B cell (primary cell): ENCODE measurements at regions not wholly inside any gene's neighbourhood (a gene's known extent, or its start where the extent isn't known, plus 50 kb on each side); places are given as distances from the start of the nearest gene placed in this dataset.

Source experiments
- ATAC-seq: fragments of 200-7000 bp; cut with Tn5 transposase; one replicate; pipeline ENCODE4 v1.10.0; 2021; ENCODE audit warnings: low read depth, mild to moderate bottlenecking, moderate number of reproducible peaks, moderate library complexity
- CTCF ChIA-PET: fragments of 350-600 bp; sonication (Branson Sonifier 250); formaldehyde crosslinking; loops from one replicate; lab custom pipeline; 2021; ENCODE audit warnings: antibody characterized with exemption, inconsistent platforms; lab: Charles Lee
- POLR2A ChIA-PET: fragments of 350-600 bp; sonication (Branson Sonifier 250); formaldehyde crosslinking; loops from one replicate; lab custom pipeline; 2021; ENCODE audit warnings: antibody characterized with exemption; lab: Charles Lee
- DNase-seq: peaks from one replicate; pipeline ENCODE4 v3.0.0; 2013
- H2AFZ ChIP-seq: 2 replicates; pipeline ENCODE4 v1.6.1; 2012; ENCODE audit warnings: mild to moderate bottlenecking, low read depth, low read length; ENCODE audit not compliant: insufficient read depth, poor library complexity, severe bottlenecking
- H3K27ac ChIP-seq, 2 donors: 1 replicate in 1 of 2; 2 replicates in 1 of 2; pipeline ENCODE4 v1.5.1; 2012 to 2013; ENCODE audit warnings: low read length in 2 of 2, mild to moderate bottlenecking in 2 of 2, moderate library complexity in 1 of 2
- H3K27me3 ChIP-seq, 4 experiments: fragments of 200-600 bp in 1 of 4; sonication (generic) in 1 of 4; replicated peaks in 1 of 4; 1 replicate in 2 of 4; 2 replicates in 2 of 4; pipeline versions ENCODE4 v1.6.1 to v1.7.0; 2013 to 2016; ENCODE audit warnings: low read length in 3 of 4, mild to moderate bottlenecking in 2 of 4, mixed read lengths in 1 of 4, moderate library complexity in 1 of 4; ENCODE audit not compliant: insufficient read depth in 4 of 4, control insufficient read depth in 3 of 4; ENCODE audit errors: control extremely low read depth in 1 of 4
- H3K36me3 ChIP-seq, 2 experiments: replicated peaks in 1 of 2; 1 replicate in 1 of 2; 2 replicates in 1 of 2; pipeline versions ENCODE4 v1.6.1 to v1.7.1; 2013; ENCODE audit warnings: low read length in 1 of 2; ENCODE audit not compliant: insufficient read depth in 2 of 2, control insufficient read depth in 1 of 2; ENCODE audit errors: control extremely low read depth in 1 of 2, extremely low read depth in 1 of 2
- H3K4me1 ChIP-seq, 2 donors: fragments of 200-600 bp in 1 of 2; sonication (generic) in 1 of 2; 1 replicate in 1 of 2; 2 replicates in 1 of 2; pipeline versions ENCODE4 v1.5.1 to v1.6.1; 2013 to 2017; ENCODE audit warnings: low read length in 2 of 2; ENCODE audit not compliant: control insufficient read depth in 2 of 2, insufficient read depth in 2 of 2
- H3K4me2 ChIP-seq: replicated peaks from 2 replicates; pipeline ENCODE3; 2012; ENCODE audit warnings: mild to moderate bottlenecking, low read depth, low read length; ENCODE audit not compliant: poor library complexity, severe bottlenecking
- H3K4me3 ChIP-seq, 5 experiments: fragments of 200-600 bp in 1 of 5; sonication (generic) in 1 of 5; 1 replicate in 3 of 5; 2 replicates in 2 of 5; pipeline versions ENCODE4 v1.5.1 to v1.7.0; 2011 to 2016; ENCODE audit warnings: low read length in 4 of 5, mild to moderate bottlenecking in 4 of 5, low read depth in 2 of 5, control low read depth in 1 of 5, moderate library complexity in 1 of 5; ENCODE audit not compliant: insufficient read depth in 1 of 5; ENCODE audit errors: control extremely low read depth in 1 of 5, extremely low read depth in 1 of 5
- H3K79me2 ChIP-seq: fragments of 200-600 bp; sonication (generic); one replicate; pipeline ENCODE4 v1.6.0; 2016; ENCODE audit warnings: low read length; ENCODE audit not compliant: control insufficient read depth, insufficient read depth
- H3K9ac ChIP-seq: fragments of 200-600 bp; sonication (generic); 2 replicates; pipeline ENCODE4 v1.6.1; 2017; ENCODE audit warnings: mild to moderate bottlenecking, low read length, moderate library complexity
- H3K9me3 ChIP-seq, 3 donors: one replicate each; pipeline versions ENCODE4 v1.6.1 to v1.7.1; 2013; ENCODE audit warnings: low read length in 2 of 3; ENCODE audit not compliant: control insufficient read depth in 2 of 3, insufficient read depth in 1 of 3; ENCODE audit errors: control extremely low read depth in 1 of 3
- H4K20me1 ChIP-seq: 2 replicates; pipeline ENCODE4 v1.6.0; 2012; ENCODE audit warnings: mild to moderate bottlenecking, low read length; ENCODE audit not compliant: insufficient read depth, control insufficient read depth, poor library complexity, severe bottlenecking
- H3K27ac Mint-ChIP-seq: one replicate; pipeline ENCODE4 v1.8.0; 2021; ENCODE audit warnings: mixed read lengths
- H3K27me3 Mint-ChIP-seq: one replicate; pipeline ENCODE4 v1.8.0; 2021; ENCODE audit warnings: mixed read lengths
- H3K4me1 Mint-ChIP-seq: one replicate; pipeline ENCODE4 v1.8.0; 2021; ENCODE audit warnings: mixed read lengths
- H3K4me3 Mint-ChIP-seq: one replicate; pipeline ENCODE4 v1.8.0; 2021; ENCODE audit warnings: mixed read lengths
- H3K9me3 Mint-ChIP-seq: one replicate; pipeline ENCODE4 v1.8.0; 2022; ENCODE audit warnings: mixed read lengths; ENCODE audit not compliant: insufficient read depth
- EZH2 ChIP-seq: IDR thresholded peaks from 2 replicates; pipeline ENCODE4 v1.6.1; 2012; ENCODE audit warnings: borderline replicate concordance, low read depth, mild to moderate bottlenecking, moderate library complexity, low read length; ENCODE audit not compliant: insufficient read depth, poor library complexity, severe bottlenecking
- WGBS: methylation state at CpG from one replicate; pipeline ENCODE4 v1.1.5; 2013; ENCODE audit warnings: missing lambda C conversion rate; ENCODE audit not compliant: insufficient coverage; 5-methylcytosine and 5-hydroxymethylcytosine counted together
- intact Hi-C: fragments of 100-400 bp; cut with micrococcal nuclease; formaldehyde crosslinking; loops from one replicate; pipeline ENCODE4 v1.10.0; 2022
- TF ChIP-seq, protein P1 (sequence below): fragments of 200-600 bp; IDR thresholded peaks from one replicate; pipeline ENCODE4 v1.8.0; 2022; ENCODE audit warnings: antibody characterized with exemption, mild to moderate bottlenecking

DNA sequence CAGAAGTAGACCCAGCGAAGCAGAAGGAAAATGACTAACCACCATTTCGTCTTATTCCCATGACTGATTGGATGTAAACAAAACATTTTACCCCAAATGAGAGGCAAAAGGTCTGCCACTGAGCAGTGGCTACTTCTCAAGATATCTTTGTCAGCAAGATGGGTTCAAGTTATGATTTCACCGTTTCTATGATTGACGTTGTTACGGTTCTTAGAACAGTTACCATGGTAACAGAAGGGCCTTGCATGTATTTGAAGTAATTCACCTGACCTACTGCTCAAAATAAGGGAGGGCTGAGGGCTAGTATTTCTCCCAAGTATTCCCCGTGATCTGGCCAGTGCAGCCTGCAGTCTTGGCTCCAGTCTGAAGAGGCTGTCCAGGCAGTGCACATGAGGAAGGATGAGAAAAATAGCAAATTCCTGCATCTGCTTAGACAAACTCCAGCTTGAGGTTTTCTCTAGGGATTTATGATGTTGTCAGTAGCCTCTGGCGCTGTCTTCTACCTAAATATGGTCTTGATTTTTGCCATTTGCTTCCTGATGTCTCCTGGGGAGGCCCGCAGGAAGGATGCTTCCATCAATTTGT lies 372.7 kb downstream of the TMEM38B start:
- intact Hi-C loops = no loop called here
- no peak overlapping the region for H3K27ac ChIP-seq
- no peaks in the 10 kb centered on the region for H3K27me3 ChIP-seq
- H4K20me1 ChIP-seq = no peaks in the 10 kb centered on the region
- POLR2A ChIA-PET = no interaction called here
- ATAC-seq = no peak
- no peak overlapping the region for H3K9ac ChIP-seq
- no peak overlapping the region for H2AFZ ChIP-seq
- H3K27me3 Mint-ChIP-seq = no peaks in the 10 kb centered on the region
- H3K9me3 ChIP-seq = peaks cover 0 to 2% (median 0%) of the 10 kb centered on the region in 3 donors
- DNase-seq = no peak
- CTCF ChIA-PET = no interaction called here
- 78% methylated on average over 6 of the region's 8 CpGs for WGBS
- no peaks in the 10 kb centered on the region for H3K4me1 Mint-ChIP-seq
- H3K4me3 ChIP-seq = no peak overlapping the region
- H3K79me2 ChIP-seq = no peaks in the 10 kb centered on the region
- H3K4me3 Mint-ChIP-seq = no peak overlapping the region
- no peak overlapping the region for H3K4me2 ChIP-seq
- TF ChIP-seq, protein P1, sequence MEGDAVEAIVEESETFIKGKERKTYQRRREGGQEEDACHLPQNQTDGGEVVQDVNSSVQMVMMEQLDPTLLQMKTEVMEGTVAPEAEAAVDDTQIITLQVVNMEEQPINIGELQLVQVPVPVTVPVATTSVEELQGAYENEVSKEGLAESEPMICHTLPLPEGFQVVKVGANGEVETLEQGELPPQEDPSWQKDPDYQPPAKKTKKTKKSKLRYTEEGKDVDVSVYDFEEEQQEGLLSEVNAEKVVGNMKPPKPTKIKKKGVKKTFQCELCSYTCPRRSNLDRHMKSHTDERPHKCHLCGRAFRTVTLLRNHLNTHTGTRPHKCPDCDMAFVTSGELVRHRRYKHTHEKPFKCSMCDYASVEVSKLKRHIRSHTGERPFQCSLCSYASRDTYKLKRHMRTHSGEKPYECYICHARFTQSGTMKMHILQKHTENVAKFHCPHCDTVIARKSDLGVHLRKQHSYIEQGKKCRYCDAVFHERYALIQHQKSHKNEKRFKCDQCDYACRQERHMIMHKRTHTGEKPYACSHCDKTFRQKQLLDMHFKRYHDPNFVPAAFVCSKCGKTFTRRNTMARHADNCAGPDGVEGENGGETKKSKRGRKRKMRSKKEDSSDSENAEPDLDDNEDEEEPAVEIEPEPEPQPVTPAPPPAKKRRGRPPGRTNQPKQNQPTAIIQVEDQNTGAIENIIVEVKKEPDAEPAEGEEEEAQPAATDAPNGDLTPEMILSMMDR = no peak
- TF ChIP-seq EZH2 = no peak
- no peaks in the 10 kb centered on the region for H3K9me3 Mint-ChIP-seq
- no peaks in the 10 kb centered on the region for H3K4me1 ChIP-seq
- H3K36me3 ChIP-seq = no peaks in the 10 kb centered on the region
- no peak overlapping the region for H3K27ac Mint-ChIP-seq

DNA sequence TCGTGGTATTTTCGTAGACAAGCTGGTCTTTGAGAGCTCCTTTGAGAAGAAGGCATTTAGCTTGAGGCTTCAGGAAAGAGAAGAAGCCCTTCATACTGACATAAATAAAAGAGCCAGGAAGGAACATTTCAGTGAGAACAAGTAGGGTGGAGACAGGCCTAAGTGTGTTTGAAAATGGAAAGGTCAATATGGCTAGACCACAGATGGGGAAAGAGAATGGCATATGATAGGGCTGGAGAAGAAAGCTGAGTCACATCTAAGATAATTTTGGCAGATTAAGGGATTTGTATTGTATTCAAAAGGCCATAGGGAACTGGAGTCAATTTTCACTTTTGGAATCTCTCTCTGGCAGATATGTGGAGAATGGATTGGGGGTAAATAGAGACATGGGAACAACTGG lies 374.9 kb downstream of the TMEM38B start:
- WGBS = no CpG with 5 or more reads among the region's 2 CpGs
- Mint-ChIP-seq H3K27me3 (no peaks in the 10 kb centered on the region), H3K27ac (no peak overlapping the region), H3K4me1 (no peaks in the 10 kb centered on the region), H3K4me3 (no peak overlapping the region), H3K9me3 (no peaks in the 10 kb centered on the region)
- Histone ChIP-seq H2AFZ (no peak overlapping the region), H3K9ac (no peak overlapping the region), H3K4me3 (no peak overlapping the region), H4K20me1 (no peaks in the 10 kb centered on the region), H3K79me2 (no peaks in the 10 kb centered on the region), H3K36me3 (no peaks in the 10 kb centered on the region), H3K4me2 (no peak overlapping the region), H3K27me3 (no peaks in the 10 kb centered on the region), H3K4me1 (no peaks in the 10 kb centered on the region), H3K9me3 (no peaks in the 10 kb centered on the region), H3K27ac (no peak overlapping the region)
- ChIA-PET CTCF (no interaction called here), POLR2A (no interaction called here)
- DNase-seq = no peak
- no peak for ATAC-seq
- intact Hi-C loops = no loop called here
- TF ChIP-seq, protein P1 = no peak
- TF ChIP-seq EZH2 = no peak
